ENCODE measurements at regions not wholly inside any gene's neighbourhood (a gene's known extent, or its start where the extent isn't known, plus 50 kb on each side); places are given as distances from the start of the nearest gene placed in this dataset.
A peak's percentile ranks its signal among the peaks of the same experiment; 100 is the strongest.

DNA sequence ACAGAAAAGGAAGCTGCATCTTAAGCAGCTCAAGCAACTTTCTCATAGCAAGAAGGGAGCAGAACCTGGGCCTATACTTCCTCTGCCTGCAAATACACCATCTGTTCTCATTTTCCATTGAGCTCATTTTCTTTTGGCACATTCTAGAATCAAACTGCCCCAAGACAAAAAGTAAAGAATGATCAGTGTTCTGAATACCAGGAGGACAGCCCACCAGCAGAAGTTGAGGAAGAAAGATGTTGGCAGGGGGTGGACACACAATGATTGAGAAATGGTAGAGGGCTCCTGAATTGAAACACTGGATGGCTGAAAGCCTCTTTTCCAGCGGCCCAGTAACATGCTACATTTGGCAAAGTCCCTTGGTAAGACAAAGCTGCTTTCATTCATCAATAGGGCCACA is 171.8 kb downstream of the MED10 start:
- Mint-ChIP-seq H3K4me1 (ENCODE audit: low read depth, unreplicated experiment) (no peaks in the 10 kb centered on the region), H3K4me3 (ENCODE audit: unreplicated experiment) (no peak overlapping the region)

DNA sequence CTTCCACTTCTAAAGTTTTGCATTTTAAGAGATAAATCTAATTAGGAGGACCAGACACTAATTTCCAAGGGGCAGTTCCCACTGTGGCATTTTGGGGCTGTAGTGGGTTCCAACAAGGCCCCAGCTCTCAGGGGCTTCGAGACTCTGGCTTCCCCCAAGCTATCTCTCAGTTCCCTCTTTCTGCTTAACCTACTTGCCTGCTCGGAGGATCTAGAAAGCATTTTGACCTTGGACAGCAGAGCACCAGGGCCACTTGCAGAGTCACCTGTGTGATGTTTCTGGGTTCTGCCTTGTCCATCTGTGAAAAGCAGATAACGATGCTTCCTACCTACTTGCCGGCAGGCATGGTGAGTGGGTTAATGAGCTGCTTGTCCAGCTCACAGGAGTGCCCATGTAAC is 175.4 kb downstream of the MED10 start:
- TF ChIP-seq, protein P1, sequence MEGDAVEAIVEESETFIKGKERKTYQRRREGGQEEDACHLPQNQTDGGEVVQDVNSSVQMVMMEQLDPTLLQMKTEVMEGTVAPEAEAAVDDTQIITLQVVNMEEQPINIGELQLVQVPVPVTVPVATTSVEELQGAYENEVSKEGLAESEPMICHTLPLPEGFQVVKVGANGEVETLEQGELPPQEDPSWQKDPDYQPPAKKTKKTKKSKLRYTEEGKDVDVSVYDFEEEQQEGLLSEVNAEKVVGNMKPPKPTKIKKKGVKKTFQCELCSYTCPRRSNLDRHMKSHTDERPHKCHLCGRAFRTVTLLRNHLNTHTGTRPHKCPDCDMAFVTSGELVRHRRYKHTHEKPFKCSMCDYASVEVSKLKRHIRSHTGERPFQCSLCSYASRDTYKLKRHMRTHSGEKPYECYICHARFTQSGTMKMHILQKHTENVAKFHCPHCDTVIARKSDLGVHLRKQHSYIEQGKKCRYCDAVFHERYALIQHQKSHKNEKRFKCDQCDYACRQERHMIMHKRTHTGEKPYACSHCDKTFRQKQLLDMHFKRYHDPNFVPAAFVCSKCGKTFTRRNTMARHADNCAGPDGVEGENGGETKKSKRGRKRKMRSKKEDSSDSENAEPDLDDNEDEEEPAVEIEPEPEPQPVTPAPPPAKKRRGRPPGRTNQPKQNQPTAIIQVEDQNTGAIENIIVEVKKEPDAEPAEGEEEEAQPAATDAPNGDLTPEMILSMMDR (IDR thresholded peaks at IDR 0.05; ENCODE audit: partially characterized antibody, unreplicated experiment): no peak
- H3K27ac Mint-ChIP-seq (ENCODE audit: unreplicated experiment): no peak overlapping the region
- H3K4me1 Mint-ChIP-seq (ENCODE audit: low read depth, unreplicated experiment): no peaks in the 10 kb centered on the region
- H3K36me3 Mint-ChIP-seq (ENCODE audit: unreplicated experiment): peaks cover 15% of the 10 kb centered on the region
- peaks cover 2% of the 10 kb centered on the region for H3K9me3 Mint-ChIP-seq (ENCODE audit: unreplicated experiment)
- peaks cover 2% of the 10 kb centered on the region for H3K27me3 Mint-ChIP-seq (ENCODE audit: unreplicated experiment)
- DNase-seq: no peak
- no peak overlapping the region for H3K4me3 Mint-ChIP-seq (ENCODE audit: unreplicated experiment)

More for the DNA sequence above, 171.8 kb downstream of the MED10 start:
- TF ChIP-seq, protein P1 (IDR thresholded peaks at IDR 0.05; ENCODE audit: partially characterized antibody, unreplicated experiment): no peak
- DNase-seq: no peak
- Mint-ChIP-seq H3K27ac (ENCODE audit: unreplicated experiment) (no peak overlapping the region), H3K9me3 (ENCODE audit: unreplicated experiment) (peaks cover 2% of the 10 kb centered on the region), H3K27me3 (ENCODE audit: unreplicated experiment) (peaks cover 2% of the 10 kb centered on the region), H3K36me3 (ENCODE audit: unreplicated experiment) (peaks cover 5% of the 10 kb centered on the region)

DNA sequence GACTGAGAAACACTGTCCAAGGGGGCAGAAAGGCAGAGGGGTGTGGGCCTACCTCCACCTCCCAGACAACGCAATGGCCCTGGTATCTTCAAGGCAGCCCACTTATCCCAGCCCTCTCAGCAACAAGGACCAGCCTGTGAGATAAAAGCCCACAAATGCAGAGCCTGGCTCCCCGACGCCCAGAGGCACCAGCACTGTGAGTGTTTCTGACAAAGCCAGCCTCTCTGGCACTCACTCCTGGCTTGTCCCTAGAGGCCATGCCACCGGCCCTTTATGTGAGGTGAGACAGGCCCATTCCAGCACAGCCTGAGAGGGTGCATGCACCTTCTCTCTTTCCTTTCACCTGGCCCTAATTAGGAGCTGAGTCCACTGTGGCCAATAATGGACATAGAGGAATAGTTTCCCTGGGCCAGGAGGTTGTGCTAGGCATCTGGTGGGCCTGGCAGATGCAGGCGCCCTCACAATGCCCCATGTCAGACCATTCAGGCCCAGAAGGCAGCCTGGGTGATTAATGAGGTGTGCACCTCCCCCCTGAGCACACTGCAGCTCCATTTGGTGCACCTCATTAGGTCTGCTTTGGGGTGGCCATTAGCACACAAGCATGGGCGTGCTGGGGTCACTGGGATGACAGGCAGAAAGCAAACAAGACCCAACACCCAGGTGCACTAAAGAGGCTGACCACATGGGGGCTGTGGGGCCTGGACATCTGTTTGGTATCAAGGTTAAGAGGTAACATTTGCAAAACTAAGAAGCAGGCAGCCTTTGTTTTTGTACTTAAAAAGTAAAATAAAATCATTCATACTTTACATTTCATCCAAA is 176.0 kb downstream of the MED10 start:
- Mint-ChIP-seq H3K27me3 (ENCODE audit: unreplicated experiment) (peaks cover 2% of the 10 kb centered on the region), H3K9me3 (ENCODE audit: unreplicated experiment) (peaks cover 2% of the 10 kb centered on the region), H3K4me3 (ENCODE audit: unreplicated experiment) (no peak overlapping the region), H3K4me1 (ENCODE audit: low read depth, unreplicated experiment) (no peaks in the 10 kb centered on the region), H3K36me3 (ENCODE audit: unreplicated experiment) (peaks cover 15% of the 10 kb centered on the region), H3K27ac (ENCODE audit: unreplicated experiment) (no peak overlapping the region)
- peak; percentile 33 for DNase-seq
- TF ChIP-seq, protein P1 (IDR thresholded peaks at IDR 0.05; ENCODE audit: partially characterized antibody, unreplicated experiment): peak; percentile 42

DNA sequence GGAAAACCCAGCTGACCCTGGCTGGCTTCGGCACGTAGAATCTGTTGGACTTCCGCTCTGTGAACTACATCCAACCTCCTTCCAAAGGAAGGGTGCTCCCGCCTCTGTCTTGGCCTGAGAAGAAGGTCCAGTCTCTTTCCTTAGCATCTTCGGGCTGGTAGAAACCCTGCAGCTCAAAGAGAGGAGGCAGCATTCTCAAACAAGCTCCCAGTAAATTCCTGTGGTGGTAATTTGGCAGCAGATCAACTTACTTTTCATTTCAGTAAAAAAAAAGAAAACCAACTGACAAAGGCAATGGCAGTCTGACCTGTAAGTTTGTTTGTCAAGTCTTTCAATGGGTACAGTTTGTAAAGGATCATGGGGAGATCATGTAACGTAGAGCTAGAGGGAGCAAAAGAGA is 176.7 kb downstream of the MED10 start:
- Mint-ChIP-seq H3K4me3 (ENCODE audit: unreplicated experiment) (no peak overlapping the region), H3K36me3 (ENCODE audit: unreplicated experiment) (peaks cover 21% of the 10 kb centered on the region), H3K27me3 (ENCODE audit: unreplicated experiment) (peaks cover 2% of the 10 kb centered on the region), H3K4me1 (ENCODE audit: low read depth, unreplicated experiment) (no peaks in the 10 kb centered on the region), H3K9me3 (ENCODE audit: unreplicated experiment) (peaks cover 2% of the 10 kb centered on the region), H3K27ac (ENCODE audit: unreplicated experiment) (no peak overlapping the region)
- DNase-seq: no peak
- TF ChIP-seq, protein P1 (IDR thresholded peaks at IDR 0.05; ENCODE audit: partially characterized antibody, unreplicated experiment): no peak

DNA sequence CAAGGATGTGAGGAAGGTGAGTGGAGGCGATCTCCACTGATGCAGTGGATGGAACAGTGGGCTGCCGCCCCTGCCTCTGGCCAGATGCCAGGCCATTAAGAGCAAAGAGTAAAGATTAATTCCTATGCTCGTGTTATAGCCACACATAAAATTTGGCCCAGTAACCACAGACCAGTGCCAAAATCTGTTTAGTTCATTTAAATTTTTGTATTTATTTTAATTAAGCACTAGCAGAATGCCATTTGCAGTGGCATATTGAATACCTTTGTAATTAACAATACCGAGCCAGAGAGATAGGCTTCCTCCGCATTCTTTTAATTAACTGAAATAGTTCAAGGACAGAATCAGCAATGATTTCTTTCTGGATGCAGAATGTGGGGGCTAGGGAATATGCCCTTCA is 179.8 kb downstream of the MED10 start:
- Mint-ChIP-seq H3K4me3 (ENCODE audit: unreplicated experiment) (no peak overlapping the region), H3K36me3 (ENCODE audit: unreplicated experiment) (peaks cover 21% of the 10 kb centered on the region), H3K27ac (ENCODE audit: unreplicated experiment) (no peak overlapping the region), H3K27me3 (ENCODE audit: unreplicated experiment) (peaks cover 4% of the 10 kb centered on the region), H3K9me3 (ENCODE audit: unreplicated experiment) (peaks cover 2% of the 10 kb centered on the region), H3K4me1 (ENCODE audit: low read depth, unreplicated experiment) (no peaks in the 10 kb centered on the region)
- TF ChIP-seq, protein P1 (IDR thresholded peaks at IDR 0.05; ENCODE audit: partially characterized antibody, unreplicated experiment): no peak
- no peak for DNase-seq

Data from glutamatergic neuron (in vitro differentiated cells).